ENCODE measurements at regions not wholly inside any gene's neighbourhood (a gene's known extent, or its start where the extent isn't known, plus 50 kb on each side); places are given as distances from the start of the nearest gene placed in this dataset.

- Histone ChIP-seq H3K9me3 (ENCODE audit: low read depth) (peaks cover 9% of the 10 kb centered on the region), H3K36me3 (no peaks in the 10 kb centered on the region), H3F3A (ENCODE audit: low read depth) (no peaks in the 10 kb centered on the region), H3K4me2 (no peak overlapping the region), H3K27me3 (peaks cover 17% of the 10 kb centered on the region), H3K79me2 (ENCODE audit: low read depth) (no peaks in the 10 kb centered on the region), H3K4me3 (no peak overlapping the region), H4K20me1 (ENCODE audit: low read depth) (no peaks in the 10 kb centered on the region), H3K9ac (no peak overlapping the region), H3K27ac (no peak overlapping the region), H2AFZ (replicated peaks) (no peak overlapping the region), H3K4me1 (no peaks in the 10 kb centered on the region)
- Mint-ChIP-seq H3K27me3 (ENCODE audit: insufficient read depth, low read depth) (peaks cover 9% of the 10 kb centered on the region), H3K9me3 (peaks cover 53% of the 10 kb centered on the region), H3K36me3 (no peaks in the 10 kb centered on the region), H3K4me1 (no peaks in the 10 kb centered on the region), H3K27ac (no peak overlapping the region), H3K4me3 (no peak overlapping the region)
- no peak for TF ChIP-seq EZH2phosphoT487 (IDR thresholded peaks at IDR 0.05)
- DNase-seq (ENCODE audit: low spot score), result no peak
Observed at GRCh38 chr7:155187061-155187785, 110.5 kb upstream of the INSIG1 start.

DNA sequence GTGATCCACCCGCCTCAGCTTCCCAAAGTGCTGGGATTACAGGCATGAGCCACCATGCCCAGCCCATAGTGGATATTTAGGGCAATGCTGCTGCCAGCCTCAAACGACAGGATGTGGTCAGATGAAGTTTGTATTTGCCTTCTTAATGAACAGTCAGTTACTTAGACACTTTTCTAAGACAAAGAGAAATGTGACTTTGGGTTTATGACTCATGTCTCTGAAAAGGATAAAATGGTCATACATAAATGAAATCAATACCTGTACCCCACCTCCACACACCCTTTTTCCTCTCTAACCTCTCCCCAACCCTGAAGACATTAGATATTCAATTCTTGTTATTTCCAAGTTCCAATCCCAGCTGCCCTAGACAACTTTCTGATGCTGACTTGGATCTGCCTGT, 109.3 kb upstream of the INSIG1 start:
- Mint-ChIP-seq H3K36me3 (no peaks in the 10 kb centered on the region), H3K27ac (no peak overlapping the region), H3K4me3 (no peak overlapping the region), H3K9me3 (peaks cover 50% of the 10 kb centered on the region), H3K4me1 (no peaks in the 10 kb centered on the region), H3K27me3 (ENCODE audit: insufficient read depth, low read depth) (peaks cover 12% of the 10 kb centered on the region)
- Histone ChIP-seq H3K27ac (no peak overlapping the region), H3K4me2 (no peak overlapping the region), H3K79me2 (ENCODE audit: low read depth) (no peaks in the 10 kb centered on the region), H2AFZ (replicated peaks) (no peak overlapping the region), H3K27me3 (peaks cover 23% of the 10 kb centered on the region), H3F3A (ENCODE audit: low read depth) (no peaks in the 10 kb centered on the region), H3K4me3 (no peak overlapping the region), H3K9ac (no peak overlapping the region), H3K9me3 (ENCODE audit: low read depth) (peaks cover 9% of the 10 kb centered on the region), H3K36me3 (no peaks in the 10 kb centered on the region), H4K20me1 (ENCODE audit: low read depth) (no peaks in the 10 kb centered on the region), H3K4me1 (no peaks in the 10 kb centered on the region)
- DNase-seq (ENCODE audit: low spot score), result no peak
- TF ChIP-seq, protein P1, sequence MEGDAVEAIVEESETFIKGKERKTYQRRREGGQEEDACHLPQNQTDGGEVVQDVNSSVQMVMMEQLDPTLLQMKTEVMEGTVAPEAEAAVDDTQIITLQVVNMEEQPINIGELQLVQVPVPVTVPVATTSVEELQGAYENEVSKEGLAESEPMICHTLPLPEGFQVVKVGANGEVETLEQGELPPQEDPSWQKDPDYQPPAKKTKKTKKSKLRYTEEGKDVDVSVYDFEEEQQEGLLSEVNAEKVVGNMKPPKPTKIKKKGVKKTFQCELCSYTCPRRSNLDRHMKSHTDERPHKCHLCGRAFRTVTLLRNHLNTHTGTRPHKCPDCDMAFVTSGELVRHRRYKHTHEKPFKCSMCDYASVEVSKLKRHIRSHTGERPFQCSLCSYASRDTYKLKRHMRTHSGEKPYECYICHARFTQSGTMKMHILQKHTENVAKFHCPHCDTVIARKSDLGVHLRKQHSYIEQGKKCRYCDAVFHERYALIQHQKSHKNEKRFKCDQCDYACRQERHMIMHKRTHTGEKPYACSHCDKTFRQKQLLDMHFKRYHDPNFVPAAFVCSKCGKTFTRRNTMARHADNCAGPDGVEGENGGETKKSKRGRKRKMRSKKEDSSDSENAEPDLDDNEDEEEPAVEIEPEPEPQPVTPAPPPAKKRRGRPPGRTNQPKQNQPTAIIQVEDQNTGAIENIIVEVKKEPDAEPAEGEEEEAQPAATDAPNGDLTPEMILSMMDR (IDR thresholded peaks at IDR 0.05), result no peak
- no peak for TF ChIP-seq EZH2phosphoT487 (IDR thresholded peaks at IDR 0.05)
- no peak for TF ChIP-seq EZH2 (IDR thresholded peaks at IDR 0.05)

- H3K36me3 Mint-ChIP-seq, result no peaks in the 10 kb centered on the region
Observed at GRCh38 chr7:155188821-155189581, 108.7 kb upstream of the INSIG1 start.

More at GRCh38 chr7:155188821-155189581, 108.7 kb upstream of the INSIG1 start:
- Mint-ChIP-seq H3K4me3 (no peak overlapping the region), H3K9me3 (peaks cover 43% of the 10 kb centered on the region), H3K27ac (no peak overlapping the region), H3K27me3 (ENCODE audit: insufficient read depth, low read depth) (peaks cover 12% of the 10 kb centered on the region), H3K4me1 (no peaks in the 10 kb centered on the region)
- H3K27ac ChIP-seq, result no peak overlapping the region
- H3K27me3 ChIP-seq, result peaks cover 23% of the 10 kb centered on the region
- no peaks in the 10 kb centered on the region for H4K20me1 ChIP-seq (ENCODE audit: low read depth)
- H3K9me3 ChIP-seq (ENCODE audit: low read depth), result peaks cover 9% of the 10 kb centered on the region
- H3K36me3 ChIP-seq, result no peaks in the 10 kb centered on the region
- no peaks in the 10 kb centered on the region for H3F3A ChIP-seq (ENCODE audit: low read depth)
- H3K4me2 ChIP-seq, result no peak overlapping the region
- H3K79me2 ChIP-seq (ENCODE audit: low read depth), result no peaks in the 10 kb centered on the region
- no peak overlapping the region for H3K9ac ChIP-seq
- H3K4me3 ChIP-seq, result no peak overlapping the region
- no peak overlapping the region for H2AFZ ChIP-seq (replicated peaks)
- DNase-seq (ENCODE audit: low spot score), result no peak
- no peaks in the 10 kb centered on the region for H3K4me1 ChIP-seq
- TF ChIP-seq EZH2phosphoT487 (IDR thresholded peaks at IDR 0.05) (no peak), EZH2 (IDR thresholded peaks at IDR 0.05) (no peak)
- TF ChIP-seq, protein P1 (IDR thresholded peaks at IDR 0.05), result no peak

Measured in neural progenitor cell (in vitro differentiated cells).